Fibroblast of villous mesenchyme (primary cell): ENCODE measurements at regions not wholly inside any gene's neighbourhood (a gene's known extent, or its start where the extent isn't known, plus 50 kb on each side); places are given as distances from the start of the nearest gene placed in this dataset.

Experiments
- DNase-seq: peaks from one replicate; pipeline ENCODE4 v3.0.0-alpha.2; 2010; ENCODE audit warnings: low read depth
- H3K4me3 ChIP-seq: 2 replicates; pipeline ENCODE4 v1.5.1; 2011; ENCODE audit warnings: low read depth, mild to moderate bottlenecking, low read length
- CTCF ChIP-seq: IDR thresholded peaks from 2 replicates; pipeline ENCODE4 v1.5.1; 2012; ENCODE audit warnings: low read depth, mild to moderate bottlenecking, low read length; ENCODE audit not compliant: insufficient read depth

- no peak for DNase-seq
- no peak for TF ChIP-seq CTCF
Observed at GRCh38 chr18:73881396-73881917, 266.2 kb downstream of the FBXO15 start.

GRCh38 chr18:73880387-73880786 is 267.2 kb downstream of the FBXO15 start:
- no peak for TF ChIP-seq CTCF
- no peak overlapping the region for H3K4me3 ChIP-seq
- DNase-seq = peak; percentile 3

More at GRCh38 chr18:73881396-73881917, 266.2 kb downstream of the FBXO15 start:
- H3K4me3 ChIP-seq = no peak overlapping the region

- no peak overlapping the region for H3K4me3 ChIP-seq
- no peak for TF ChIP-seq CTCF
- DNase-seq = peak; percentile 54
Observed at GRCh38 chr18:73879766-73880165, 267.9 kb downstream of the FBXO15 start.

- no peak for TF ChIP-seq CTCF
- DNase-seq = peak; percentile 33
- no peak overlapping the region for H3K4me3 ChIP-seq
Observed at GRCh38 chr18:73879328-73879727, 268.3 kb downstream of the FBXO15 start.

- no peak overlapping the region for H3K4me3 ChIP-seq
- TF ChIP-seq CTCF = no peak
- DNase-seq = no peak
Observed at GRCh38 chr18:73869182-73869581, 278.5 kb downstream of the FBXO15 start.

GRCh38 chr18:73861771-73862170 is 285.9 kb downstream of the FBXO15 start:
- no peak for DNase-seq

More at GRCh38 chr18:73861771-73862170, 285.9 kb downstream of the FBXO15 start:
- H3K4me3 ChIP-seq = no peak overlapping the region
- TF ChIP-seq CTCF = no peak
